GM21825 (cell line): ENCODE measurements at regions not wholly inside any gene's neighbourhood (a gene's known extent, or its start where the extent isn't known, plus 50 kb on each side); places are given as distances from the start of the nearest gene placed in this dataset.

ENCODE experiments used
- ATAC-seq: cut with Tn5 transposase; IDR thresholded peaks from one replicate; pipeline ENCODE4 v1.9.1; 2021; ENCODE audit warnings: mild to moderate bottlenecking, moderate library complexity; ENCODE audit not compliant: unreplicated experiment

- ATAC-seq: no peak
These were observed 75.6 kb upstream of the HELT start for GRCh38 chr4:184942444-184943425.

GRCh38 chr4:184949020-184949419 lies 69.3 kb upstream of the HELT start:
- ATAC-seq: no peak

GRCh38 chr4:184950117-184950830 lies 68.0 kb upstream of the HELT start:
- no peak for ATAC-seq

- no peak for ATAC-seq
These were observed 67.4 kb upstream of the HELT start for GRCh38 chr4:184950926-184951325.

- no peak for ATAC-seq
These were observed 66.6 kb upstream of the HELT start for GRCh38 chr4:184951668-184952160.

GRCh38 chr4:184952522-184952921 lies 65.8 kb upstream of the HELT start:
- ATAC-seq: no peak

GRCh38 chr4:184953421-184953945 lies 64.8 kb upstream of the HELT start:
- ATAC-seq: no peak

GRCh38 chr4:184953971-184954370 lies 64.3 kb upstream of the HELT start:
- no peak for ATAC-seq

- no peak for ATAC-seq
These were observed 63.8 kb upstream of the HELT start for GRCh38 chr4:184954482-184954881.

- ATAC-seq: no peak
These were observed 63.2 kb upstream of the HELT start for GRCh38 chr4:184955116-184955515.

- peak; percentile 78 for ATAC-seq
These were observed 62.7 kb upstream of the HELT start for GRCh38 chr4:184955636-184956035.

- no peak for ATAC-seq
These were observed 60.7 kb upstream of the HELT start for GRCh38 chr4:184957446-184958115.

GRCh38 chr4:184958127-184958922 lies 60.0 kb upstream of the HELT start:
- ATAC-seq: no peak

GRCh38 chr4:184958923-184959210 lies 59.4 kb upstream of the HELT start:
- ATAC-seq: no peak

GRCh38 chr4:184959309-184959708 lies 59.0 kb upstream of the HELT start:
- no peak for ATAC-seq

- no peak for ATAC-seq
These were observed 58.5 kb upstream of the HELT start for GRCh38 chr4:184959786-184960185.

GRCh38 chr4:184960505-184960971 lies 57.8 kb upstream of the HELT start:
- no peak for ATAC-seq

GRCh38 chr4:184961660-184962059 lies 56.6 kb upstream of the HELT start:
- ATAC-seq: no peak

GRCh38 chr4:184962125-184962638 lies 56.1 kb upstream of the HELT start:
- ATAC-seq: no peak
